Neural progenitor cell (in vitro differentiated cells): ENCODE measurements at regions not wholly inside any gene's neighbourhood (a gene's known extent, or its start where the extent isn't known, plus 50 kb on each side); places are given as distances from the start of the nearest gene placed in this dataset.
A peak's percentile ranks its signal among the peaks of the same experiment; 100 is the strongest.

Experiments used
- DNase-seq: peaks from one replicate; pipeline ENCODE4 v3.0.0-alpha.2; 2016; ENCODE audit warnings: low spot score
- H2AFZ ChIP-seq: fragments of 200-600 bp; sonication (generic); replicated peaks from 2 replicates; pipeline ENCODE4 v1.6.1; 2016; ENCODE audit warnings: antibody characterized with exemption
- H3F3A ChIP-seq: fragments of 200-600 bp; sonication (generic); 2 replicates; pipeline ENCODE4 v1.6.1; 2016; ENCODE audit warnings: antibody characterized with exemption, low read depth
- H3K27ac ChIP-seq: fragments of 200-600 bp; sonication (generic); 2 replicates; pipeline ENCODE4 v1.5.1; 2016; ENCODE audit warnings: mild to moderate bottlenecking
- H3K27me3 ChIP-seq: fragments of 200-600 bp; sonication (generic); 2 replicates; pipeline ENCODE4 v1.6.1; 2016; ENCODE audit warnings: mild to moderate bottlenecking, moderate library complexity
- H3K36me3 ChIP-seq: fragments of 200-600 bp; sonication (generic); 2 replicates; pipeline ENCODE4 v1.5.1; 2016
- H3K4me1 ChIP-seq: fragments of 200-600 bp; sonication (generic); 2 replicates; pipeline ENCODE4 v1.6.1; 2016; ENCODE audit warnings: mixed run types
- H3K4me2 ChIP-seq: fragments of 200-600 bp; sonication (generic); 2 replicates; pipeline ENCODE4 v1.6.1; 2016
- H3K4me3 ChIP-seq: fragments of 200-600 bp; sonication (generic); 2 replicates; pipeline ENCODE4 v1.5.1; 2016
- H3K79me2 ChIP-seq: fragments of 200-600 bp; sonication (generic); 2 replicates; pipeline ENCODE4 v1.6.1; 2016; ENCODE audit warnings: low read depth
- H3K9ac ChIP-seq: fragments of 200-600 bp; sonication (generic); 2 replicates; pipeline ENCODE4 v1.6.1; 2016
- H3K9me3 ChIP-seq: fragments of 200-600 bp; sonication (generic); 2 replicates; pipeline ENCODE4 v1.5.1; 2016; ENCODE audit warnings: low read depth
- H4K20me1 ChIP-seq: fragments of 200-600 bp; sonication (generic); 2 replicates; pipeline ENCODE4 v1.6.1; 2016; ENCODE audit warnings: low read depth
- H3K27ac Mint-ChIP-seq: 3 replicates; pipeline ENCODE4 v1.8.0; 2021; ENCODE audit warnings: mixed read lengths
- H3K27me3 Mint-ChIP-seq: 2 replicates; pipeline ENCODE4 v1.8.0; 2022; ENCODE audit warnings: low read depth, mild to moderate bottlenecking, inconsistent platforms, moderate library complexity, mixed read lengths; ENCODE audit not compliant: insufficient read depth
- H3K36me3 Mint-ChIP-seq: 3 replicates; pipeline ENCODE4 v1.8.0; 2021; ENCODE audit warnings: mixed read lengths
- H3K4me1 Mint-ChIP-seq: 3 replicates; pipeline ENCODE4 v1.8.0; 2021; ENCODE audit warnings: mixed read lengths
- H3K4me3 Mint-ChIP-seq: 3 replicates; pipeline ENCODE4 v1.8.0; 2021; ENCODE audit warnings: mild to moderate bottlenecking, moderate library complexity, mixed read lengths
- H3K9me3 Mint-ChIP-seq: 3 replicates; pipeline ENCODE4 v1.8.0; 2020; ENCODE audit warnings: mixed read lengths
- CTCF ChIP-seq: fragments of 200-600 bp; sonication (generic); IDR thresholded peaks from 2 replicates; pipeline ENCODE4 v1.5.1; 2017; ENCODE audit warnings: antibody characterized with exemption, mild to moderate bottlenecking
- EZH2 ChIP-seq: fragments of 200-600 bp; sonication (generic); IDR thresholded peaks from 2 replicates; pipeline ENCODE4 v1.6.1; 2017; ENCODE audit warnings: antibody characterized with exemption, mild to moderate bottlenecking, moderate library complexity
- EZH2phosphoT487 ChIP-seq: fragments of 200-600 bp; sonication (generic); IDR thresholded peaks from 2 replicates; pipeline ENCODE4 v1.6.1; 2017; ENCODE audit warnings: antibody characterized with exemption

GRCh38 chr15:98501192-98501591, 147.1 kb upstream of the IGF1R start:
- Histone ChIP-seq H3K36me3 (no peaks in the 10 kb centered on the region), H3K79me2 (no peaks in the 10 kb centered on the region), H3F3A (no peaks in the 10 kb centered on the region), H3K27me3 (no peaks in the 10 kb centered on the region), H3K27ac (no peak overlapping the region), H3K4me2 (no peak overlapping the region), H3K9me3 (no peaks in the 10 kb centered on the region), H4K20me1 (no peaks in the 10 kb centered on the region), H3K4me3 (no peak overlapping the region), H2AFZ (no peak overlapping the region), H3K4me1 (peaks cover 5% of the 10 kb centered on the region), H3K9ac (no peak overlapping the region)
- Mint-ChIP-seq H3K4me1 (peaks cover 10% of the 10 kb centered on the region), H3K36me3 (no peaks in the 10 kb centered on the region), H3K9me3 (peaks cover 25% of the 10 kb centered on the region), H3K27ac (no peak overlapping the region), H3K4me3 (no peak overlapping the region), H3K27me3 (peaks cover 6% of the 10 kb centered on the region)
- TF ChIP-seq EZH2phosphoT487, result no peak
- TF ChIP-seq EZH2, result no peak
- TF ChIP-seq CTCF, result no peak
- no peak for DNase-seq

GRCh38 chr15:98501632-98502031, 146.7 kb upstream of the IGF1R start:
- no peak overlapping the region for H2AFZ ChIP-seq
- no peak overlapping the region for H3K27ac Mint-ChIP-seq
- H3K27me3 Mint-ChIP-seq, result peaks cover 6% of the 10 kb centered on the region
- TF ChIP-seq CTCF (no peak), EZH2phosphoT487 (no peak), EZH2 (no peak)
- H3K4me3 Mint-ChIP-seq, result no peak overlapping the region
- H3K4me1 ChIP-seq, result peaks cover 5% of the 10 kb centered on the region
- no peaks in the 10 kb centered on the region for H3F3A ChIP-seq
- H3K9me3 ChIP-seq, result no peaks in the 10 kb centered on the region
- H3K36me3 Mint-ChIP-seq, result no peaks in the 10 kb centered on the region
- no peaks in the 10 kb centered on the region for H3K27me3 ChIP-seq
- no peaks in the 10 kb centered on the region for H3K36me3 ChIP-seq
- H3K4me3 ChIP-seq, result no peak overlapping the region
- DNase-seq, result no peak
- no peaks in the 10 kb centered on the region for H4K20me1 ChIP-seq
- no peak overlapping the region for H3K27ac ChIP-seq
- no peak overlapping the region for H3K4me2 ChIP-seq
- H3K79me2 ChIP-seq, result no peaks in the 10 kb centered on the region
- no peak overlapping the region for H3K9ac ChIP-seq
- H3K9me3 Mint-ChIP-seq, result peaks cover 22% of the 10 kb centered on the region
- peaks cover 10% of the 10 kb centered on the region for H3K4me1 Mint-ChIP-seq

- no peaks in the 10 kb centered on the region for H4K20me1 ChIP-seq
- Mint-ChIP-seq H3K9me3 (peaks cover 13% of the 10 kb centered on the region), H3K27ac (peak overlapping the region; percentile 5), H3K4me1 (peaks cover 10% of the 10 kb centered on the region), H3K36me3 (no peaks in the 10 kb centered on the region), H3K4me3 (no peak overlapping the region), H3K27me3 (peaks cover 6% of the 10 kb centered on the region)
- H3K9me3 ChIP-seq, result no peaks in the 10 kb centered on the region
- no peak overlapping the region for H2AFZ ChIP-seq
- H3K4me2 ChIP-seq, result no peak overlapping the region
- TF ChIP-seq EZH2phosphoT487, result no peak
- no peak for TF ChIP-seq EZH2
- TF ChIP-seq CTCF, result no peak
- H3K9ac ChIP-seq, result no peak overlapping the region
- DNase-seq, result no peak
- peaks cover 5% of the 10 kb centered on the region for H3K4me1 ChIP-seq
- no peaks in the 10 kb centered on the region for H3K27me3 ChIP-seq
- no peak overlapping the region for H3K4me3 ChIP-seq
- no peak overlapping the region for H3K27ac ChIP-seq
- no peaks in the 10 kb centered on the region for H3K36me3 ChIP-seq
- no peaks in the 10 kb centered on the region for H3F3A ChIP-seq
- H3K79me2 ChIP-seq, result no peaks in the 10 kb centered on the region
These were observed 144.4 kb upstream of the IGF1R start for GRCh38 chr15:98503970-98504369.

GRCh38 chr15:98504998-98505397, 143.3 kb upstream of the IGF1R start:
- H3K27ac ChIP-seq, result no peak overlapping the region
- no peaks in the 10 kb centered on the region for H3K27me3 ChIP-seq
- no peak overlapping the region for H3K4me3 ChIP-seq
- H3K4me3 Mint-ChIP-seq, result no peak overlapping the region
- no peaks in the 10 kb centered on the region for H3K79me2 ChIP-seq
- DNase-seq, result no peak
- H3K9me3 ChIP-seq, result no peaks in the 10 kb centered on the region
- H3K36me3 ChIP-seq, result no peaks in the 10 kb centered on the region
- no peaks in the 10 kb centered on the region for H3F3A ChIP-seq
- H3K4me1 Mint-ChIP-seq, result peaks cover 10% of the 10 kb centered on the region
- peaks cover 4% of the 10 kb centered on the region for H3K27me3 Mint-ChIP-seq
- peaks cover 6% of the 10 kb centered on the region for H3K9me3 Mint-ChIP-seq
- no peak overlapping the region for H3K4me2 ChIP-seq
- no peak overlapping the region for H2AFZ ChIP-seq
- no peaks in the 10 kb centered on the region for H4K20me1 ChIP-seq
- H3K4me1 ChIP-seq, result peaks cover 5% of the 10 kb centered on the region
- peak overlapping the region; percentile 33 for H3K27ac Mint-ChIP-seq
- H3K36me3 Mint-ChIP-seq, result no peaks in the 10 kb centered on the region
- no peak overlapping the region for H3K9ac ChIP-seq
- no peak for TF ChIP-seq EZH2
- no peak for TF ChIP-seq CTCF
- TF ChIP-seq EZH2phosphoT487, result no peak
